OCI-LY3 (cell line): ENCODE measurements at regions not wholly inside any gene's neighbourhood (a gene's known extent, or its start where the extent isn't known, plus 50 kb on each side); places are given as distances from the start of the nearest gene placed in this dataset.

Source experiments
- H2AFZ ChIP-seq: fragments of 200-600, 300-600 bp; shearing (Covaris generic); 2 replicates; pipeline ENCODE4 v1.6.0; 2014; ENCODE audit warnings: antibody characterized with exemption, low read depth, low read length
- H3K27ac ChIP-seq: fragments of 200-600, 300-600 bp; sonication (generic); 2 replicates; pipeline ENCODE4 v1.5.1; 2014; ENCODE audit warnings: mild to moderate bottlenecking, low read length, moderate library complexity, mixed read lengths
- H3K27me3 ChIP-seq: fragments of 200-600, 300-600 bp; sonication (generic); 2 replicates; pipeline ENCODE4 v1.6.1; 2014; ENCODE audit warnings: low read depth, low read length, mixed read lengths
- H3K36me3 ChIP-seq: fragments of 200-600, 300-600 bp; sonication (generic); replicated peaks from 2 replicates; pipeline ENCODE3; 2014; ENCODE audit warnings: low read depth, low read length, mixed read lengths
- H3K4me1 ChIP-seq: fragments of 300-600, 200-600 bp; sonication (generic); 2 replicates; pipeline ENCODE4 v1.6.1; 2014; ENCODE audit warnings: low read length, mixed read lengths
- H3K4me2 ChIP-seq: fragments of 200-600, 300-600 bp; sonication (generic); 2 replicates; pipeline ENCODE4 v1.6.1; 2014; ENCODE audit warnings: low read length, mixed read lengths
- H3K4me3 ChIP-seq: fragments of 300-600, 200-600 bp; sonication (generic); 2 replicates; pipeline ENCODE4 v1.5.1; 2014; ENCODE audit warnings: antibody characterized with exemption, mild to moderate bottlenecking, low read length, moderate library complexity
- H3K79me2 ChIP-seq: fragments of 300-600, 200-600 bp; shearing (Covaris generic); 2 replicates; pipeline ENCODE4 v1.6.1; 2014; ENCODE audit warnings: mild to moderate bottlenecking, low read length, mixed read lengths
- H3K9ac ChIP-seq: fragments of 300-600, 200-600 bp; shearing (Covaris generic); 2 replicates; pipeline ENCODE4 v1.6.0; 2014; ENCODE audit warnings: mild to moderate bottlenecking, low read length, moderate library complexity
- H3K9me3 ChIP-seq: fragments of 200-600, 300-600 bp; shearing (Covaris generic); 2 replicates; pipeline ENCODE4 v1.6.1; 2014; ENCODE audit warnings: low read length, mixed read lengths; ENCODE audit not compliant: insufficient read depth
- H4K20me1 ChIP-seq: fragments of 200-600, 300-600 bp; sonication (generic); 2 replicates; pipeline ENCODE4 v1.6.1; 2016; ENCODE audit warnings: low read length, mixed read lengths; ENCODE audit not compliant: insufficient read depth
- EZH2phosphoT487 ChIP-seq: fragments of 200-600 bp; shearing (Covaris generic); IDR thresholded peaks from 2 replicates; pipeline ENCODE4 v1.6.1; 2018; ENCODE audit warnings: antibody characterized with exemption, mixed run types, low read depth
- TF ChIP-seq, protein P1 (sequence below): fragments of 200-600, 300-600 bp; sonication (generic); IDR thresholded peaks from 2 replicates; pipeline ENCODE4 v1.5.1; 2014; ENCODE audit warnings: antibody characterized with exemption, low read length, low read depth

DNA sequence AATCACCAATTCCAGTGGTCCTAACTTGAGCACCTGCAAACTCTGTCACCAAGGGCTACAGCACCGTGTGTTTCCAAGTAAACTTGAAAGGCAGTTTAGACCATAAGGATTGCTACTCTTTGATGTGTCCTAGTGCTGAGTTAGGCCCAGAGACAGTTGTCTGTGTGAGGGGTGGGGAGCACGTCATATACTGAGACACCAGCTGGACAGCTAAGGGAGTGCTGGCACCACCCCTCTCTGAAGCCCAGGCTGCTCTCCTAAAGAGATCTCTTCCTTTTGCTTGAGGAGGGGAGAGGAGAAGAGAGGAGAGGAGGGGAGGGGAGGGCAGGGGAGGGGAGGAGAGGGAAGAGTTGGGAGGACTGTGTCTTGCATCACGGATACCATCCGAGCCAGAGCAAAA is 218.7 kb upstream of the TACR3 start:
- H3K4me2 ChIP-seq: no peak overlapping the region
- no peak for TF ChIP-seq EZH2phosphoT487
- TF ChIP-seq, protein P1, sequence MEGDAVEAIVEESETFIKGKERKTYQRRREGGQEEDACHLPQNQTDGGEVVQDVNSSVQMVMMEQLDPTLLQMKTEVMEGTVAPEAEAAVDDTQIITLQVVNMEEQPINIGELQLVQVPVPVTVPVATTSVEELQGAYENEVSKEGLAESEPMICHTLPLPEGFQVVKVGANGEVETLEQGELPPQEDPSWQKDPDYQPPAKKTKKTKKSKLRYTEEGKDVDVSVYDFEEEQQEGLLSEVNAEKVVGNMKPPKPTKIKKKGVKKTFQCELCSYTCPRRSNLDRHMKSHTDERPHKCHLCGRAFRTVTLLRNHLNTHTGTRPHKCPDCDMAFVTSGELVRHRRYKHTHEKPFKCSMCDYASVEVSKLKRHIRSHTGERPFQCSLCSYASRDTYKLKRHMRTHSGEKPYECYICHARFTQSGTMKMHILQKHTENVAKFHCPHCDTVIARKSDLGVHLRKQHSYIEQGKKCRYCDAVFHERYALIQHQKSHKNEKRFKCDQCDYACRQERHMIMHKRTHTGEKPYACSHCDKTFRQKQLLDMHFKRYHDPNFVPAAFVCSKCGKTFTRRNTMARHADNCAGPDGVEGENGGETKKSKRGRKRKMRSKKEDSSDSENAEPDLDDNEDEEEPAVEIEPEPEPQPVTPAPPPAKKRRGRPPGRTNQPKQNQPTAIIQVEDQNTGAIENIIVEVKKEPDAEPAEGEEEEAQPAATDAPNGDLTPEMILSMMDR: no peak
- no peak overlapping the region for H2AFZ ChIP-seq
- no peaks in the 10 kb centered on the region for H3K4me1 ChIP-seq
- no peaks in the 10 kb centered on the region for H3K9me3 ChIP-seq
- H3K4me3 ChIP-seq: no peak overlapping the region
- no peaks in the 10 kb centered on the region for H4K20me1 ChIP-seq
- no peak overlapping the region for H3K9ac ChIP-seq
- no peak overlapping the region for H3K27ac ChIP-seq
- no peaks in the 10 kb centered on the region for H3K27me3 ChIP-seq
- H3K79me2 ChIP-seq: no peaks in the 10 kb centered on the region
- no peaks in the 10 kb centered on the region for H3K36me3 ChIP-seq

DNA sequence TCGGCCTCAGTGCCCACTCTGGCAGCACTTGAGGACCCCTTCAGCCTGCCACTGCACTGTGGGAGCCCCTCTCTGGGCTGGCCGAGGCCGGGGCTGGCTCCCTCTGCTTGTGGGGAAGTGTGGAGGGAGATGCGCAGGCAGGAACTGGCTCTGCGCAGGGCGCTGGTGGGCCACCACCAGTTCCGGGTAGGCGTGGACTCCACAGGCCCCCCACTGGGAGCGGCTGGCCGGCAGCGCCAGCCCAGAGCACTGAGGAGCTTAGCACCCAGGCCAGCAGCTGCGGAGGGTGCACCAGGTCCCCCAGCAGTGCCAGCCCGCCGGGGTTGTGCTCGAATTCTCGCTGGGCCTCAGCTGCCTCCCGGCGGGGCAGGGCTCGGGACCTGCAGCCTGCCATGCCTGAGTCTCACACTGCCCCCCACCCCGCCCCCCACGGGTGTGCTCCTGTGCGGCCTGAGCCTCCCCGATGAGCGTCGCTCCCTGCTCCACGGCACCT is 216.9 kb upstream of the TACR3 start:
- H3K4me2 ChIP-seq: no peak overlapping the region
- no peak overlapping the region for H2AFZ ChIP-seq
- H3K4me3 ChIP-seq: no peak overlapping the region
- H3K9me3 ChIP-seq: no peaks in the 10 kb centered on the region
- TF ChIP-seq, protein P1: no peak
- no peak for TF ChIP-seq EZH2phosphoT487
- H3K9ac ChIP-seq: no peak overlapping the region
- no peaks in the 10 kb centered on the region for H3K79me2 ChIP-seq
- no peaks in the 10 kb centered on the region for H3K36me3 ChIP-seq
- H3K4me1 ChIP-seq: no peaks in the 10 kb centered on the region
- no peaks in the 10 kb centered on the region for H4K20me1 ChIP-seq
- H3K27ac ChIP-seq: no peak overlapping the region
- no peaks in the 10 kb centered on the region for H3K27me3 ChIP-seq

DNA sequence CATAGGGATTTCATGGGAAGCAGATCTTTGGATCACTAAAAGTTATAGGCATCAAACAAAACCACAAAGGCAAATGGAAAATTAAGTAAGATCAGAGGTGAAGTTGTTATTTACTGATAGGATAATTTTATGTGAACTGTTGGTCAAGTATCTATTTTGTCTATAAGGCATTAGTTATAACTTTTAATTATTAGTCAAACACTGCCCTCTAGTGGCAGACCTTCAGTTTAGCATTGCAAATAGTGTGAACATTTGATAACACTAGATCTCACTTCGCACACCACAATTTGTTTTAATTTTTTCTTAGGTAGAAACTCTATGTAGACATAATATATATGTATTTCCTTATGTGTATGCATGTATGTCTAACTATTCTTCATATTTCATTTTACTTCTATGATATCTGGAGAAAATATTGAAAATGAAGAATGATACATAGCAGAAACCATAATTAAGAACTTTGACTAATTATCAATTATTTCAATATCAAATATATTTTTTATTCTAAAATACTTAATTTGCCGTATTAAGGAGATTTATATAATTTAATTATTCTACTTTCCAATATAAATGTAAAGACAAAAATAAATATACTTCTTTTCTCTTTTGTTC is 214.5 kb upstream of the TACR3 start:
- no peak overlapping the region for H2AFZ ChIP-seq
- no peaks in the 10 kb centered on the region for H3K36me3 ChIP-seq

DNA sequence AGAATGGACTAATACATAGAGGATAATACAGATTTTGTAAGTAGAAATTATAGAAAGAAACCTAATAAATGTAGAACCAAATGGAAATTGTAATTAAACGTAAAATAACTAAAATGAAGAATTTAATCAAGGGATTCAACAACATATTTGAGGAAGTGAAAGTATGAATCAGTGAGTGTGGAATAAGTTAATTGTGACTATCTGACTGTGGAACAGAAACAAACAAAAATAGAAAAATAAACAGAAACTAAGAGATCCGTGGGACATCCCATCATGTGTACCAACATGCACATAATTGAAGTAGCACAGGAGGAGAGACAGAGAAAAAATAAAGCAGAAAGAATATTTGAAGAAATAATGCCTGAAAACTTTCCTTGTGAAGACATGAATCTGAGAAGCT is 208.6 kb upstream of the TACR3 start:
- H4K20me1 ChIP-seq: no peaks in the 10 kb centered on the region
- H3K9ac ChIP-seq: no peak overlapping the region
- H3K4me1 ChIP-seq: no peaks in the 10 kb centered on the region
- H3K4me2 ChIP-seq: no peak overlapping the region
- no peak overlapping the region for H3K27ac ChIP-seq
- H3K36me3 ChIP-seq: no peaks in the 10 kb centered on the region
- no peaks in the 10 kb centered on the region for H3K9me3 ChIP-seq
- no peaks in the 10 kb centered on the region for H3K27me3 ChIP-seq
- no peak for TF ChIP-seq EZH2phosphoT487
- TF ChIP-seq, protein P1: no peak
- H3K79me2 ChIP-seq: no peaks in the 10 kb centered on the region
- H3K4me3 ChIP-seq: no peak overlapping the region
- H2AFZ ChIP-seq: no peak overlapping the region

More for the DNA sequence above, 214.5 kb upstream of the TACR3 start:
- TF ChIP-seq, protein P1: peak; percentile 83
- TF ChIP-seq EZH2phosphoT487: no peak
- Histone ChIP-seq H3K27ac (no peak overlapping the region), H3K4me2 (no peak overlapping the region), H3K79me2 (no peaks in the 10 kb centered on the region), H3K27me3 (no peaks in the 10 kb centered on the region), H3K9ac (no peak overlapping the region), H3K9me3 (no peaks in the 10 kb centered on the region), H4K20me1 (no peaks in the 10 kb centered on the region), H3K4me3 (no peak overlapping the region), H3K4me1 (no peaks in the 10 kb centered on the region)
